Urinary bladder (tissue), 3 donors: ENCODE measurements at regions not wholly inside any gene's neighbourhood (a gene's known extent, or its start where the extent isn't known, plus 50 kb on each side); places are given as distances from the start of the nearest gene placed in this dataset.

Experiments used
- DNase-seq: peaks from one replicate; pipeline ENCODE4 v3.0.0-alpha.2; 2015; ENCODE audit errors: extremely low spot score
- H3K27ac ChIP-seq: one replicate; pipeline ENCODE4 v1.5.1; 2013; ENCODE audit warnings: low read depth, mild to moderate bottlenecking, moderate library complexity
- H3K36me3 ChIP-seq: one replicate; pipeline ENCODE4 v1.6.1; 2013; ENCODE audit warnings: mild to moderate bottlenecking, moderate library complexity; ENCODE audit not compliant: insufficient read depth
- H3K4me1 ChIP-seq: one replicate; pipeline ENCODE4 v1.6.1; 2013; ENCODE audit warnings: mild to moderate bottlenecking, moderate library complexity; ENCODE audit not compliant: insufficient read depth
- H3K4me3 ChIP-seq: one replicate; pipeline ENCODE4 v1.5.1; 2013; ENCODE audit warnings: low read depth, low read length
- whole genome bisulfite sequencing: extraction: QIAGEN DNeasy Blood & Tissue Kit; methylation state at CpG from one replicate; pipeline ENCODE4 v1.1.7; 2013; 5-methylcytosine and 5-hydroxymethylcytosine counted together
- donor health status: healthy with polysubstance abuse.
- donor health status: healthy.

- no peaks in the 10 kb centered on the region for H3K4me1 ChIP-seq
- no peak for DNase-seq
- no peak overlapping the region for H3K27ac ChIP-seq
- 86% methylated on average over 7 of the region's 7 CpGs for WGBS
- no peak overlapping the region for H3K4me3 ChIP-seq
- no peaks in the 10 kb centered on the region for H3K36me3 ChIP-seq
Measured at GRCh38 chr3:139737682-139738361, 60.0 kb upstream of the NMNAT3 start.

- H3K4me1 ChIP-seq = no peaks in the 10 kb centered on the region
- no peak overlapping the region for H3K27ac ChIP-seq
- no peak for DNase-seq
- 87% methylated on average over 6 of the region's 6 CpGs for WGBS
- no peak overlapping the region for H3K4me3 ChIP-seq
- H3K36me3 ChIP-seq = no peaks in the 10 kb centered on the region
Measured at GRCh38 chr3:139735191-139735590, 57.4 kb upstream of the NMNAT3 start.

- 72% methylated on average over 1 of the region's 1 CpG for WGBS
- no peak overlapping the region for H3K27ac ChIP-seq
- no peak for DNase-seq
- no peaks in the 10 kb centered on the region for H3K4me1 ChIP-seq
- H3K36me3 ChIP-seq = no peaks in the 10 kb centered on the region
- no peak overlapping the region for H3K4me3 ChIP-seq
Measured at GRCh38 chr3:139732729-139733128, 55.0 kb upstream of the NMNAT3 start.

- no peak overlapping the region for H3K27ac ChIP-seq
- 82% methylated on average over 2 of the region's 2 CpGs for WGBS
- no peak overlapping the region for H3K4me3 ChIP-seq
Measured at GRCh38 chr3:139729300-139729699, 51.5 kb upstream of the NMNAT3 start.

GRCh38 chr3:139728414-139728813, 50.6 kb upstream of the NMNAT3 start:
- DNase-seq = no peak
- no peaks in the 10 kb centered on the region for H3K36me3 ChIP-seq
- 79% methylated on average over 5 of the region's 5 CpGs for whole genome bisulfite sequencing

More at GRCh38 chr3:139729300-139729699, 51.5 kb upstream of the NMNAT3 start:
- DNase-seq = no peak
- Histone ChIP-seq H3K4me1 (no peaks in the 10 kb centered on the region), H3K36me3 (no peaks in the 10 kb centered on the region)

More at GRCh38 chr3:139728414-139728813, 50.6 kb upstream of the NMNAT3 start:
- Histone ChIP-seq H3K4me3 (no peak overlapping the region), H3K27ac (no peak overlapping the region), H3K4me1 (no peaks in the 10 kb centered on the region)
